Neural cell (in vitro differentiated cells): ENCODE measurements at regions not wholly inside any gene's neighbourhood (a gene's known extent, or its start where the extent isn't known, plus 50 kb on each side); places are given as distances from the start of the nearest gene placed in this dataset.

Source experiments
- H2AFZ ChIP-seq: fragments of 200-600, 300-800 bp; sonication (generic), shearing (Covaris generic); 2 replicates; pipeline ENCODE4 v1.6.0; 2014; ENCODE audit warnings: low read depth, mild to moderate bottlenecking, antibody characterized with exemption, low read length, moderate library complexity
- H3F3A ChIP-seq: fragments of 200-600 bp; shearing (Covaris generic); 2 replicates; pipeline ENCODE4 v1.6.1; 2016; ENCODE audit warnings: mild to moderate bottlenecking, moderate library complexity, mixed read lengths, antibody characterized with exemption, low read length; ENCODE audit not compliant: insufficient read depth, poor library complexity, severe bottlenecking
- H3K27ac ChIP-seq: fragments of 200-600, 300-800 bp; sonication (generic), shearing (Covaris generic); 2 replicates; pipeline ENCODE4 v1.5.1; 2014; ENCODE audit warnings: mild to moderate bottlenecking, low read length, moderate library complexity
- H3K27me3 ChIP-seq: fragments of 300-800, 200-600 bp; sonication (generic), shearing (Covaris generic); 2 replicates; pipeline ENCODE4 v1.6.0; 2014; ENCODE audit warnings: mild to moderate bottlenecking, low read depth, low read length, moderate library complexity; ENCODE audit not compliant: insufficient read depth
- H3K36me3 ChIP-seq: fragments of 300-800, 200-600 bp; sonication (generic), shearing (Covaris generic); 2 replicates; pipeline ENCODE4 v1.5.1; 2014; ENCODE audit warnings: mild to moderate bottlenecking, antibody characterized with exemption, low read length, moderate library complexity; ENCODE audit not compliant: insufficient read depth
- H3K4me2 ChIP-seq: fragments of 300-800, 200-600 bp; sonication (generic), shearing (Covaris generic); 2 replicates; pipeline ENCODE4 v1.6.0; 2014; ENCODE audit warnings: mild to moderate bottlenecking, low read length
- H3K4me3 ChIP-seq: fragments of 300-800, 200-600 bp; sonication (generic), shearing (Covaris generic); 2 replicates; pipeline ENCODE4 v1.5.1; 2014; ENCODE audit warnings: mild to moderate bottlenecking, low read length, moderate library complexity
- H3K79me2 ChIP-seq: fragments of 200-600 bp; shearing (Covaris generic); replicated peaks from 2 replicates; pipeline ENCODE4 v1.6.0; 2014; ENCODE audit warnings: mild to moderate bottlenecking, low read length, moderate library complexity; ENCODE audit not compliant: insufficient read depth
- H3K9ac ChIP-seq: fragments of 300-800, 200-600 bp; sonication (generic), shearing (Covaris generic); 2 replicates; pipeline ENCODE4 v1.6.1; 2016; ENCODE audit warnings: mild to moderate bottlenecking, low read length, mixed read lengths
- H3K9me2 ChIP-seq: fragments of 200-600 bp; shearing (Covaris generic); 2 replicates; pipeline ENCODE4 v1.6.1; 2016; ENCODE audit warnings: mild to moderate bottlenecking, low read length, mixed read lengths; ENCODE audit not compliant: insufficient read depth
- H3K9me3 ChIP-seq: fragments of 200-600, 300-800 bp; sonication (generic), shearing (Covaris generic); 2 replicates; pipeline ENCODE4 v1.6.1; 2016; ENCODE audit warnings: mild to moderate bottlenecking, mixed run types, low read length, moderate library complexity, mixed read lengths
- H4K20me1 ChIP-seq: fragments of 200-600 bp; shearing (Covaris generic); 2 replicates; pipeline ENCODE4 v1.6.1; 2016; ENCODE audit warnings: mild to moderate bottlenecking, mixed run types; ENCODE audit not compliant: insufficient read depth
- CTCF ChIP-seq: fragments of 450-650 bp; IDR thresholded peaks from 2 replicates; pipeline ENCODE4 v1.5.1; 2014; ENCODE audit warnings: antibody characterized with exemption, mild to moderate bottlenecking, moderate library complexity; ENCODE audit not compliant: poor library complexity, severe bottlenecking
- EP300 ChIP-seq: fragments of 450-650 bp; conservative IDR thresholded peaks from 2 replicates; pipeline ENCODE4 v1.6.1; 2014; ENCODE audit warnings: antibody characterized with exemption, mild to moderate bottlenecking, moderate library complexity; ENCODE audit not compliant: poor library complexity, severe bottlenecking
- EZH2 ChIP-seq: fragments of 200-600, 300-800 bp; shearing (Covaris generic), sonication (generic); IDR thresholded peaks from 2 replicates; pipeline ENCODE4 v1.6.1; 2014; ENCODE audit warnings: antibody characterized with exemption, low read length, borderline replicate concordance, mild to moderate bottlenecking; ENCODE audit not compliant: insufficient read depth, poor library complexity, severe bottlenecking
- MXI1 ChIP-seq: fragments of 450-650 bp; conservative IDR thresholded peaks from 2 replicates; pipeline ENCODE4 v1.6.1; 2014; ENCODE audit warnings: antibody characterized with exemption, mild to moderate bottlenecking; ENCODE audit not compliant: poor library complexity, severe bottlenecking
- POLR2AphosphoS5 ChIP-seq: IDR thresholded peaks from 2 replicates; pipeline ENCODE4 v1.6.1; 2012
- RAD21 ChIP-seq: fragments of 450-650 bp; conservative IDR thresholded peaks from 2 replicates; pipeline ENCODE4 v1.6.1; 2014; ENCODE audit warnings: antibody characterized with exemption, mild to moderate bottlenecking, moderate library complexity
- REST ChIP-seq: IDR thresholded peaks from 2 replicates; pipeline ENCODE4 v1.6.1; 2012; ENCODE audit warnings: borderline replicate concordance
- SMC3 ChIP-seq: fragments of 450-650 bp; conservative IDR thresholded peaks from 2 replicates; pipeline ENCODE4 v1.6.1; 2014; ENCODE audit warnings: antibody characterized with exemption, mild to moderate bottlenecking, moderate library complexity; ENCODE audit not compliant: poor library complexity
- TAF1 ChIP-seq: IDR thresholded peaks from 2 replicates; pipeline ENCODE4 v1.6.1; 2012; ENCODE audit warnings: low read depth
- small RNA-seq, 3 experiments: library from RNA; depleted of rRNA; stranded (forward); fragments of <200 nt; gene quantifications; one replicate each; pipeline ENCODE3, GENCODE V24; 2012

GRCh38 chr15:47663101-47663500 lies 54.2 kb upstream of the SEMA6D start:
- Histone ChIP-seq H3K4me2 (no peak overlapping the region), H3F3A (no peaks in the 10 kb centered on the region), H3K27ac (no peak overlapping the region), H3K9me3 (no peaks in the 10 kb centered on the region), H3K9me2 (no peaks in the 10 kb centered on the region), H3K79me2 (no peaks in the 10 kb centered on the region), H2AFZ (no peak overlapping the region), H3K27me3 (no peaks in the 10 kb centered on the region), H3K9ac (no peak overlapping the region), H4K20me1 (no peaks in the 10 kb centered on the region), H3K36me3 (no peaks in the 10 kb centered on the region), H3K4me3 (no peak overlapping the region)
- TF ChIP-seq CTCF (no peak), SMC3 (no peak), TAF1 (no peak), POLR2AphosphoS5 (no peak), EP300 (no peak), MXI1 (no peak), REST (no peak), EZH2 (no peak), RAD21 (no peak)

Small RNA genes in the stretch of these regions (small RNA-seq; reads per million reads assigned to genes)
- 0 reads per million in 3 experiments for gene MTND5P40
- 0 reads per million in 3 experiments for gene RF01182
- gene RN7SKP139 = 0 to 0.03 (median 0) reads per million in 3 experiments
- 0 reads per million in 3 experiments for gene RNU6-1014P
